HG03097 (cell line): ENCODE measurements at regions not wholly inside any gene's neighbourhood (a gene's known extent, or its start where the extent isn't known, plus 50 kb on each side); places are given as distances from the start of the nearest gene placed in this dataset.
"Not testable (repeated sequence)": the region's sequence is repeated elsewhere in the genome, so short reads cannot be mapped to it uniquely, and the experiment has no call there.

ENCODE experiments used
- ATAC-seq: cut with Tn5 transposase; IDR thresholded peaks from one replicate; pipeline ENCODE4 v1.9.1; 2021; ENCODE audit not compliant: unreplicated experiment, low FRiP score

- not testable (repeated sequence) for ATAC-seq
These were observed 299.1 kb upstream of the ZNF658 start for GRCh38 chr9:66601472-66601871.

GRCh38 chr9:66631521-66632046 is 268.9 kb upstream of the ZNF658 start:
- ATAC-seq, result not testable (repeated sequence)

- ATAC-seq, result not testable (repeated sequence)
These were observed 252.8 kb upstream of the ZNF658 start for GRCh38 chr9:66647675-66648074.

- ATAC-seq, result not testable (repeated sequence)
These were observed 210.3 kb upstream of the ZNF658 start for GRCh38 chr9:66690242-66690641.

GRCh38 chr9:66695561-66696240 is 204.8 kb upstream of the ZNF658 start:
- ATAC-seq, result not testable (repeated sequence)

- not testable (repeated sequence) for ATAC-seq
These were observed 203.0 kb upstream of the ZNF658 start for GRCh38 chr9:66697343-66698065.

GRCh38 chr9:66698066-66698455 is 202.5 kb upstream of the ZNF658 start:
- ATAC-seq, result not testable (repeated sequence)

- not testable (repeated sequence) for ATAC-seq
These were observed 198.8 kb upstream of the ZNF658 start for GRCh38 chr9:66701411-66702377.

- not testable (repeated sequence) for ATAC-seq
These were observed 189.0 kb upstream of the ZNF658 start for GRCh38 chr9:66711553-66711952.

GRCh38 chr9:66712870-66713269 is 187.7 kb upstream of the ZNF658 start:
- peak; percentile 83 for ATAC-seq

GRCh38 chr9:66713552-66713951 is 187.0 kb upstream of the ZNF658 start:
- not testable (repeated sequence) for ATAC-seq

GRCh38 chr9:66720845-66721244 is 179.7 kb upstream of the ZNF658 start:
- not testable (repeated sequence) for ATAC-seq

- not testable (repeated sequence) for ATAC-seq
These were observed 173.0 kb upstream of the ZNF658 start for GRCh38 chr9:66727540-66727939.

- not testable (repeated sequence) for ATAC-seq
These were observed 163.8 kb upstream of the ZNF658 start for GRCh38 chr9:66736686-66737085.

GRCh38 chr9:66738418-66738817 is 162.1 kb upstream of the ZNF658 start:
- ATAC-seq, result not testable (repeated sequence)

GRCh38 chr9:66740136-66740535 is 160.4 kb upstream of the ZNF658 start:
- not testable (repeated sequence) for ATAC-seq

GRCh38 chr9:66745846-66746245 is 154.7 kb upstream of the ZNF658 start:
- ATAC-seq, result not testable (repeated sequence)

- not testable (repeated sequence) for ATAC-seq
These were observed 148.1 kb upstream of the ZNF658 start for GRCh38 chr9:66752324-66752923.

- not testable (repeated sequence) for ATAC-seq
These were observed 140.6 kb upstream of the ZNF658 start for GRCh38 chr9:66759825-66760492.
